H9 (cell line): ENCODE measurements at regions not wholly inside any gene's neighbourhood (a gene's known extent, or its start where the extent isn't known, plus 50 kb on each side); places are given as distances from the start of the nearest gene placed in this dataset.

Source experiments
- DNase-seq: peaks from one replicate; pipeline ENCODE4 v3.0.0-alpha.2; 2017
- H2AFZ ChIP-seq: one replicate; pipeline ENCODE4 v1.6.1; 2013; ENCODE audit warnings: mild to moderate bottlenecking, low read length, control low read depth, moderate library complexity
- H2AK5ac ChIP-seq: 2 replicates; pipeline ENCODE4 v1.6.1; 2013; ENCODE audit warnings: low read length, control low read depth, mixed read lengths; ENCODE audit not compliant: insufficient read length
- H2BK120ac ChIP-seq: one replicate; pipeline ENCODE4 v1.6.1; 2013; ENCODE audit warnings: low read depth, mild to moderate bottlenecking, low read length, control low read depth, inconsistent platforms; ENCODE audit not compliant: poor library complexity, severe bottlenecking
- H2BK12ac ChIP-seq: 2 replicates; pipeline ENCODE4 v1.6.1; 2013; ENCODE audit warnings: low read length, control low read depth, mixed read lengths, low read depth; ENCODE audit not compliant: insufficient read length
- H2BK15ac ChIP-seq: 2 replicates; pipeline ENCODE4 v1.6.1; 2013; ENCODE audit warnings: low read depth, low read length, control low read depth
- H2BK20ac ChIP-seq: one replicate; pipeline ENCODE4 v1.6.1; 2013; ENCODE audit warnings: low read depth, mild to moderate bottlenecking, low read length, control low read depth, inconsistent platforms; ENCODE audit not compliant: poor library complexity, severe bottlenecking
- H2BK5ac ChIP-seq: 2 replicates; pipeline ENCODE4 v1.6.1; 2013; ENCODE audit warnings: low read length, control low read depth, mixed read lengths; ENCODE audit not compliant: insufficient read length
- H3K14ac ChIP-seq: 2 replicates; pipeline ENCODE4 v1.6.1; 2013; ENCODE audit warnings: low read length, control low read depth; ENCODE audit not compliant: insufficient read depth
- H3K18ac ChIP-seq: 2 replicates; pipeline ENCODE4 v1.6.1; 2013; ENCODE audit warnings: low read depth, mild to moderate bottlenecking, mixed read lengths, low read length, control low read depth; ENCODE audit not compliant: insufficient read length
- H3K23ac ChIP-seq: 2 replicates; pipeline ENCODE4 v1.6.1; 2013; ENCODE audit warnings: low read length, control low read depth, mixed read lengths, low read depth; ENCODE audit not compliant: insufficient read length
- H3K23me2 ChIP-seq: 2 replicates; pipeline ENCODE4 v1.6.1; 2013; ENCODE audit warnings: low read depth, mild to moderate bottlenecking, mixed read lengths, low read length, control low read depth; ENCODE audit not compliant: insufficient read length, poor library complexity, severe bottlenecking
- H3K27ac ChIP-seq: 2 replicates; pipeline ENCODE4 v1.5.1; 2013; ENCODE audit warnings: low read length, control low read depth, mixed read lengths, low read depth; ENCODE audit not compliant: insufficient read length
- H3K27me3 ChIP-seq: 2 replicates; pipeline ENCODE4 v1.6.1; 2013; ENCODE audit warnings: low read length, control low read depth, inconsistent platforms; ENCODE audit not compliant: insufficient read depth
- H3K4ac ChIP-seq: 2 replicates; pipeline ENCODE4 v1.6.1; 2013; ENCODE audit warnings: low read depth, mild to moderate bottlenecking, control low read depth, inconsistent platforms, low read length, moderate library complexity
- H3K4me1 ChIP-seq: 2 replicates; pipeline ENCODE4 v1.6.1; 2013; ENCODE audit warnings: low read length, control low read depth, inconsistent platforms; ENCODE audit not compliant: insufficient read depth
- H3K4me2 ChIP-seq: 2 replicates; pipeline ENCODE4 v1.6.1; 2013; ENCODE audit warnings: low read length, control low read depth, mixed read lengths; ENCODE audit not compliant: insufficient read length, insufficient read depth
- H3K56ac ChIP-seq: 2 replicates; pipeline ENCODE4 v1.6.1; 2013; ENCODE audit warnings: low read depth, mild to moderate bottlenecking, mixed read lengths, low read length, control low read depth; ENCODE audit not compliant: insufficient read length
- H3K79me1 ChIP-seq: 2 replicates; pipeline ENCODE4 v1.6.1; 2013; ENCODE audit warnings: low read depth, mild to moderate bottlenecking, moderate library complexity, low read length, control low read depth, inconsistent platforms; ENCODE audit not compliant: insufficient read depth, poor library complexity, severe bottlenecking
- H3K79me2 ChIP-seq: 2 replicates; pipeline ENCODE4 v1.6.1; 2013; ENCODE audit warnings: low read length, control low read depth, inconsistent platforms; ENCODE audit not compliant: insufficient read depth
- H3K9ac ChIP-seq: 2 replicates; pipeline ENCODE4 v1.6.1; 2013; ENCODE audit warnings: low read length, control low read depth, mixed read lengths; ENCODE audit not compliant: insufficient read length; ENCODE audit errors: extremely low read depth
- H3K9me3 ChIP-seq: one replicate; pipeline ENCODE4 v1.6.1; 2013; ENCODE audit warnings: low read depth, low read length, inconsistent platforms; ENCODE audit not compliant: control insufficient read depth
- H3T11ph ChIP-seq: one replicate; pipeline ENCODE4 v1.6.1; 2013; ENCODE audit warnings: mild to moderate bottlenecking, low read length, control low read depth, inconsistent platforms
- H4K20me1 ChIP-seq: one replicate; pipeline ENCODE4 v1.6.1; 2013; ENCODE audit not compliant: control insufficient read depth, insufficient read length, insufficient read depth
- H4K5ac ChIP-seq: 2 replicates; pipeline ENCODE4 v1.6.1; 2013; ENCODE audit warnings: low read depth, mild to moderate bottlenecking, mixed read lengths, low read length, control low read depth; ENCODE audit not compliant: insufficient read length
- H4K8ac ChIP-seq: replicated peaks from 2 replicates; pipeline ENCODE4 v1.6.1; 2013; ENCODE audit warnings: low read length, control low read depth, mixed read lengths, low read depth; ENCODE audit not compliant: insufficient read length
- H4K91ac ChIP-seq: 2 replicates; pipeline ENCODE4 v1.6.1; 2013; ENCODE audit warnings: low read depth, mild to moderate bottlenecking, moderate library complexity, mixed read lengths, low read length, control low read depth; ENCODE audit not compliant: insufficient read length
- H3K27ac Mint-ChIP-seq, 3 experiments: 2 replicates in 2 of 3; 3 replicates in 1 of 3; pipeline ENCODE4 v1.8.0; 2020 to 2021; ENCODE audit warnings: mixed read lengths in 3 of 3, mild to moderate bottlenecking in 1 of 3, moderate library complexity in 1 of 3
- H3K27me3 Mint-ChIP-seq: 2 replicates; pipeline ENCODE4 v1.8.0; 2021; ENCODE audit warnings: low read depth, mild to moderate bottlenecking, moderate library complexity, mixed read lengths
- H3K36me3 Mint-ChIP-seq, 3 experiments: 2 replicates in 2 of 3; 3 replicates in 1 of 3; pipeline ENCODE4 v1.8.0; 2020 to 2021; ENCODE audit warnings: low read depth in 3 of 3, mixed read lengths in 3 of 3; ENCODE audit not compliant: insufficient read depth in 1 of 3
- H3K4me1 Mint-ChIP-seq, 2 experiments: 2 replicates each; pipeline ENCODE4 v1.8.0; 2020; ENCODE audit warnings: mixed read lengths in 2 of 2
- H3K4me3 Mint-ChIP-seq, 2 experiments: 2 replicates in 1 of 2; 3 replicates in 1 of 2; pipeline ENCODE4 v1.8.0; 2020 to 2021; ENCODE audit warnings: mild to moderate bottlenecking in 2 of 2, mixed read lengths in 2 of 2, moderate library complexity in 1 of 2
- H3K9me3 Mint-ChIP-seq, 2 experiments: 2 replicates in 1 of 2; 3 replicates in 1 of 2; pipeline ENCODE4 v1.8.0; 2020; ENCODE audit warnings: mild to moderate bottlenecking in 2 of 2, mixed read lengths in 2 of 2, moderate library complexity in 1 of 2
- WGBS: extraction: QIAGEN DNeasy Blood & Tissue Kit; methylation state at CpG from one replicate; pipeline ENCODE4 v1.1.7; 2013; ENCODE audit warnings: missing lambda C conversion rate, low lambda C conversion rate, mixed read lengths; ENCODE audit not compliant: insufficient read length; ENCODE audit errors: extremely low coverage; 5-methylcytosine and 5-hydroxymethylcytosine counted together
- TF ChIP-seq, protein P1 (sequence below): fragments of 200-600 bp; sonication (generic); conservative IDR thresholded peaks from 3 replicates; pipeline ENCODE4 v1.8.0; 2021; ENCODE audit warnings: antibody characterized with exemption, mild to moderate bottlenecking

DNA sequence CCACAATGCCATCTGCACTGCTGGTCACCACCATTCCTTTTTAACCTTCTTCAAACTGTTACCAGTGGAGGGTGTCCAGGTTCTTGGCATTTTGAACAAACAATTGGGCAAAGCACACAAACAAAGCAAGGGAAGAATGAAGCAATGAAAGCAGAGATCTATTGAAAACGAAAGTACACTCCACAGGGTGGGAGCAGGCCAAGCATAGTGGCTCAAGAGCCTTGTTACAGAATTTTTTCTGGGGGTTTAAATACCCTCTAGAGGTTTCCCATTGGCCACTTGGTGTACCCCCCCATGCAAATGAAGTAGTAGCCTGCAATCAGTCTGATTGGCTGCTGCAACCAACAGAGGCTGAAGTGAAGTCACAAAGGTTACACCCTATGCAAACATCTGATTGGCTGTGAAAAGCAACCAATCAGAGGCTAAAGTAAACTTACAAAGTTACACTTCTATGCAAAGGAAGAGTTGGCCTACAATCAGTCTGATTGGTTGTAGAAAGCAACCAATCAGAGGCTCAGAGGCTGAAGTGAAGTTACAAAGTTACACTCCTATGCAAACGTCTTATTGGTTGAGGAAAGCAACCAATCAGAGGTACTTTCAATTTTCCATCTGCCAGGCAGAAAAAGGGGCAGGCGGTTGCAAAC is 103.2 kb upstream of the WAC start:
- no peak overlapping the region for H4K91ac ChIP-seq
- no peaks in the 10 kb centered on the region for H3K79me2 ChIP-seq
- H3K9ac ChIP-seq, result no peak overlapping the region
- Mint-ChIP-seq H3K4me1 (peaks cover 8 to 19% of the 10 kb centered on the region in 2 experiments), H3K27me3 (peaks cover 3% of the 10 kb centered on the region; the same call in 1 of the 2 replicates), H3K27ac (no peak overlapping the region), H3K4me3 (no peak overlapping the region), H3K9me3 (peaks cover 5% of the 10 kb centered on the region in 2 experiments; a peak in 2 of 5 replicates), H3K36me3 (peaks cover 0 to 4% (median 0%) of the 10 kb centered on the region in 3 experiments; a peak in 2 of 7 replicates)
- no peak overlapping the region for H3K4ac ChIP-seq
- H4K8ac ChIP-seq, result no peak overlapping the region
- H3K23me2 ChIP-seq, result no peaks in the 10 kb centered on the region
- no peaks in the 10 kb centered on the region for H3K79me1 ChIP-seq
- DNase-seq, result no peak
- H2BK5ac ChIP-seq, result no peak overlapping the region
- no peak overlapping the region for H2AK5ac ChIP-seq
- no peak overlapping the region for H2BK20ac ChIP-seq
- peaks cover 2% of the 10 kb centered on the region; the same call in 1 of the 2 replicates for H3K4me1 ChIP-seq
- no peak overlapping the region for H2BK120ac ChIP-seq
- H4K20me1 ChIP-seq, result no peaks in the 10 kb centered on the region
- H4K5ac ChIP-seq, result no peak overlapping the region
- H3K4me2 ChIP-seq, result no peak overlapping the region
- H3K9me3 ChIP-seq, result no peaks in the 10 kb centered on the region
- H3K23ac ChIP-seq, result no peak overlapping the region
- no peak overlapping the region for H3K27ac ChIP-seq
- no CpG with 5 or more reads among the region's 3 CpGs for WGBS
- H3T11ph ChIP-seq, result no peak overlapping the region
- H3K18ac ChIP-seq, result no peak overlapping the region
- H3K56ac ChIP-seq, result no peak overlapping the region
- TF ChIP-seq, protein P1, sequence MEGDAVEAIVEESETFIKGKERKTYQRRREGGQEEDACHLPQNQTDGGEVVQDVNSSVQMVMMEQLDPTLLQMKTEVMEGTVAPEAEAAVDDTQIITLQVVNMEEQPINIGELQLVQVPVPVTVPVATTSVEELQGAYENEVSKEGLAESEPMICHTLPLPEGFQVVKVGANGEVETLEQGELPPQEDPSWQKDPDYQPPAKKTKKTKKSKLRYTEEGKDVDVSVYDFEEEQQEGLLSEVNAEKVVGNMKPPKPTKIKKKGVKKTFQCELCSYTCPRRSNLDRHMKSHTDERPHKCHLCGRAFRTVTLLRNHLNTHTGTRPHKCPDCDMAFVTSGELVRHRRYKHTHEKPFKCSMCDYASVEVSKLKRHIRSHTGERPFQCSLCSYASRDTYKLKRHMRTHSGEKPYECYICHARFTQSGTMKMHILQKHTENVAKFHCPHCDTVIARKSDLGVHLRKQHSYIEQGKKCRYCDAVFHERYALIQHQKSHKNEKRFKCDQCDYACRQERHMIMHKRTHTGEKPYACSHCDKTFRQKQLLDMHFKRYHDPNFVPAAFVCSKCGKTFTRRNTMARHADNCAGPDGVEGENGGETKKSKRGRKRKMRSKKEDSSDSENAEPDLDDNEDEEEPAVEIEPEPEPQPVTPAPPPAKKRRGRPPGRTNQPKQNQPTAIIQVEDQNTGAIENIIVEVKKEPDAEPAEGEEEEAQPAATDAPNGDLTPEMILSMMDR, result no peak
- no peak overlapping the region for H2BK15ac ChIP-seq
- no peak overlapping the region for H3K14ac ChIP-seq
- H2AFZ ChIP-seq, result no peak overlapping the region
- H3K27me3 ChIP-seq, result no peaks in the 10 kb centered on the region
- no peak overlapping the region for H2BK12ac ChIP-seq
